ENCODE measurements at regions not wholly inside any gene's neighbourhood (a gene's known extent, or its start where the extent isn't known, plus 50 kb on each side); places are given as distances from the start of the nearest gene placed in this dataset.
A peak's percentile ranks its signal among the peaks of the same experiment; 100 is the strongest.

DNA sequence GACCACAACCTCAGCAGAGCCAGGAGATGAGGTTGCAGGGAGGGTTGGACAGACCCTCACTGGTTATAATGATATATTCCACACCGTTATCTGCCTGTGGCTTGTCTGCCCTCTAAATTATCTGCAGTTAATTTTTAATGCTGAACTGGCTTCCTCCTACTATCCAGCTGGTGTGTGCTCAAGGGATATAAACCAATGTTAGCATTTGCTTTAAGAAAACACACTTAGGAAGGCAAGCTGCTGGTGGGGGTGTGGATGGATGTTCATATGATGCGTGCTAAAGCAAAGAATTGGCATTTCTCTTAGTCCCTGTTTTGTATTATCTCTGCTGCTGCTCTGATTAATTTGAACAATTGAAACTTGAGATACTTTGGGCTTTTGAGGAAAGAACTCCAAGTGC is 132.2 kb upstream of the NPVF start:
- no peak for DNase-seq (ENCODE audit: low spot score)

DNA sequence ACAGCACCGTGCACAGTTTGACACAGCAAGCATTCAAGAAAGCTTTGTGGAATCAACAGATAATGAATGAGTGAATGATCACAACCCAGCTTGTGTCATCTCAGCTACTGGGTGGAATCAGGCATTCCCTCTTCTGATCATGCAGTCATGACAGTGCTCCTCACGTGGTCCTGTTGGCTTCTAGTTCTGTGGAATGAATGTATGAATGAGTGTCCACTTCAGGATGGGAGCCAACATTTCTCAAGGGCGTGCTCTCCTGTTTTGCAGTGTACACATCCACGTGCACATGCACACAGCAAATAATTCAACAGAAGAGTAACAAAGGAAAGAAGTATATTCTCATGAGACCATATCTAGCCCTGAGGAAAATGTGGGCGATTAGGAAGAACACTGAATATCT is 133.1 kb upstream of the NPVF start:
- no peak for DNase-seq (ENCODE audit: low spot score)

- no peak for DNase-seq (ENCODE audit: low spot score)
Observed at GRCh38 chr7:25361863-25362262, 133.6 kb upstream of the NPVF start.

- DNase-seq (ENCODE audit: low spot score), result no peak
Observed at GRCh38 chr7:25368599-25369201, 140.4 kb upstream of the NPVF start.

DNA sequence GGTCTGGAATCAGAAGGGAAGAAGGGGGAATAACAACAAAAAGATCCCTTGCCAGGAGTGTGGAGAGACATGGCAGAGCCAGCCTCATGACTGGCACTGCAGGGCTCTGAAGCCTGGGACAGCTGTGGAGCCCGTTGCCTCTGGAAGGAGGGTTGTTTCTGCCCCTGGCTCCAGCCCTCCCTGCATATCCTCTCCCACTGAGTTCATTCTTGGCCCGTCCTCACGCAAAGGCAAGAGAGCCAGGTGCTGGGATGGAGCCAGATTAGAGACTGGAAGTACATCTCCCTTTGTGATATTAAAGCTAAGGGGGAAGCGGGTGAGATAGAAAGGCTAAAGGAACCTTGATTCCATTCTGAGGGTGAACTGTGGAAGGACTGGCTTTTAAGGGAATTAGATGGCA is 141.5 kb upstream of the NPVF start:
- DNase-seq (ENCODE audit: low spot score), result no peak

GRCh38 chr7:25371972-25372371 is 143.7 kb upstream of the NPVF start:
- DNase-seq (ENCODE audit: low spot score), result no peak

DNA sequence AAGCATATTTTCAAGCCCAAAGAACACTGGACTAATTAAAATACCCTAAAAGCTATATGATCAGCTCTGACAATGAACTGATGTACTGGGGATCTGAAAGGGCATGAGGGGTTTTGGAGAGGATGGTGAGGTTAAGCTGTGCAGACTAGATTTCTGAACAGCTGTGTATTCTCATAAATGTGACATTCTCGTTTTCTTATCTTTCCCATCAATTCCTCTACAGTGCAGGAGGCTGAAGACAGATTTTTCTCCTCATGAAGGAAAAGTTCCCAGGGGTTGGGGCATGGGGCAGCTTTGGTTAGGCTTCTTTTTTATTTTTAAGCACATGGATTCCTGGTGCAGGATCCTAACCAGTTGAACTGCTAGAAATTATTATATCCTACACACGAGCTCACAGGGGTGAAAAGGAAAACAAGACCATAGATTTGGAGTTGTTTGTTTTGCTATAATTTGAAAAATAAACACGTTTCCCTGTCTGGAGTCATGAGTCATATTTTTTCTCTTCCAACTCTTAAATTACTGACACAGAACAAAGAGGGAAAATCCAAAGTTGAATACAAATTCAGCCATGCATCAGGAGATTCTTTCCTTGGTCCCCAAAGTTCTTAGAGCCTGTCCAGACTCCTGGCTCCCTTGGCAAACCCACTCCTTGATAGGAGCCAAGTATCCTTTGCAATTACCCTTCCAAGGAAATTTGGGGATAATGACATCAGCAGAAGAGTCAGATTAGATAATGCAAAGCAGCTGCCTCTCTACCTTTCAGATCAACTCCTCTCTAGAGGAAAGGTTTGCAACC is 147.7 kb upstream of the NPVF start:
- no peak for DNase-seq (ENCODE audit: low spot score)

DNA sequence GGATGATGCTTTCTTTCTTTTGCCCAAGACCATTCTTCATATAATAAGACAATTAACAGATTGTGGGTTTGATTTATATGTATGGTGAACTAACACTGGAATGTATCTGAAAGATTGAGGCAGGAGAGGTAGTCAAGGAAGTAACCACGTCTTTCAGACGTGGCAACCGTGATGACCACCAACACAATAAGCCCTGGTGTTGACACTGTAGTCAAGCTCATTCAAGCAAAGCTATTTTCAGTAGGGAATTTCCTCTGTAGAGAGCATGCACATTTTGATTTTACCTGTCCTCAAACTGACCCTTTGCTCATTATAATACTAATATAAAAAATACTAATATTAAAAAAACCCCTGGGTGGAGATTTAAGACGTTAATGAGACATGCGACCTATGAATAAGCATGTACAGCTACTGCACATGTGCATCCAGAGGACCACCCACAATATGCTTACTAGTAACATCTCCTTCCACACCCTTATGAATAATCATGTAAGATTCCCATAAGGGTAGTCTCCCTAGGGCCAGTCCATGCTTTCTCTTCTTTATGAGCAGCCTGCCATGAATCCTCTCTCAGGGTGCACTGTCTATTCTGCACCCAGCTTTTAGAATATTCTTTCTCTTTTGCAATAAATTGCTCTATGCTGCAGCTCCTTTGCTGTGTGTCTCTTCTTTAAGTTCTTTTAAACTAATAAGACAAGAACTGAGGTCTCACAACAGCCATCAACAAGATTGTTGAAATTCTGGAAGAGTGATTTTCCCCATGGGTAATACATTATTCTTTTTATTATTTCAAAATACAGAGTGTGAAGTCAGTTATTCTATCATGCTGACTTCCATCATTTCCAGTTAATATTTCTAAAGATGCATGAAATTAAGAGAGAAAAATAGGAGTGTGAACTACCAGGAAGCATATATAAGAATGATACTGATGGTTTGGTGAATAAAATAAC is 151.3 kb upstream of the NPVF start:
- no peak for DNase-seq (ENCODE audit: low spot score)

DNA sequence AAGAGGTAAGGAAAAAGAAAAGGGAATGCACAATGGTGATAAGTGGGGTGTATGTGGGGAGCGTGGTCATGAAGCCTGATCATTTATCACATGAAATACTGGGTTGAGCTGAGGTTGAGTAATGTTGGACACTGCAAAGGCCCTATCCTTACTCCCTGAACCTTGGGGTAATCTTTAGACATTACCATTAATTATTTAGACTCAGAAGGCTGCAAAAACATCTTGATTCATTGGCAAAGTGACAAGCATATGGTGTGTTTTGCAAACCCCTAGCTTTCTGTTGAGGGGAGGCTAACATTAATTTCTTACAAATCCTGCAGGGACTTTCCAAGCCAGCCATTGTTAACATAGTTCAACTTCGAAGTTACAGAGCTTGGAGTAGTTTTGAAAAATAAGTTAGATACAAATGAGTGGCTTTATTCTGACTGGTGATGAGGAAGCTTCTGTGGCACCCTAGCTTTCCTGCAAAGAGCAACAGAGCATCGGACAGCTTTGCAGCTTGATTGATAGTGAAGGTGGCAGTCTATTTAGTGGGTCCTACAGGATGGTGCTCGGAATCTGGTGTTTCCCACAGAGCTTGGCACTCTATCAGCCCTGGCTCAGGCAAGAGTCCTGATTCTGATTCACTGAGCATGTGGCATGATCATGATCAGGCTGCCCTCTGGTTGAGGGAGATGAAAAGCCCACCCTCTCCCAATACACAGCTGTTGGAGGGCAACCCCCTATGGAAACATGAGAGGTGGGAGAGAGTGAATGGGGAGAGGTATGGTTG is 153.7 kb upstream of the NPVF start:
- DNase-seq (ENCODE audit: low spot score), result no peak

GRCh38 chr7:25382869-25383268 is 154.6 kb upstream of the NPVF start:
- no peak for DNase-seq (ENCODE audit: low spot score)

DNA sequence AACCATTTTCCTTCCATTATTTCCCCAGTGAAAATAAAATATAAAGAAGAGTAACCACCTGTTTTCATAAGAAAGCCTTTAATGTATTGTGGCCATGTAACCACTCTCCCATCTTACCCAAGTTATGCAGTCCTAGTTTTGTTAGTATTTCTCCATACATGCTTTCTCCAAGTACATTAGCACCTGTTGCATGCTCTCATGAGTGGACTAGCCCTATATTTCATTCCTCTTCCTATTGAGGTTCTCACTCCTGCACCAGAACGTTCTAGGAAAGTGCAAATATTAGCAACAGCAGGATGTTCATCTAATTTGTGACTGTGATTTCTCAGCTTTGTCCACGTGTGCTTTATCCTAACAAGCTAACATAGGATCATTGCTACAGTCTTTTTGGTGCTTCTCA is 155.1 kb upstream of the NPVF start:
- no peak for DNase-seq (ENCODE audit: low spot score)

GRCh38 chr7:25384788-25385505 is 156.7 kb upstream of the NPVF start:
- no peak for DNase-seq (ENCODE audit: low spot score)

DNA sequence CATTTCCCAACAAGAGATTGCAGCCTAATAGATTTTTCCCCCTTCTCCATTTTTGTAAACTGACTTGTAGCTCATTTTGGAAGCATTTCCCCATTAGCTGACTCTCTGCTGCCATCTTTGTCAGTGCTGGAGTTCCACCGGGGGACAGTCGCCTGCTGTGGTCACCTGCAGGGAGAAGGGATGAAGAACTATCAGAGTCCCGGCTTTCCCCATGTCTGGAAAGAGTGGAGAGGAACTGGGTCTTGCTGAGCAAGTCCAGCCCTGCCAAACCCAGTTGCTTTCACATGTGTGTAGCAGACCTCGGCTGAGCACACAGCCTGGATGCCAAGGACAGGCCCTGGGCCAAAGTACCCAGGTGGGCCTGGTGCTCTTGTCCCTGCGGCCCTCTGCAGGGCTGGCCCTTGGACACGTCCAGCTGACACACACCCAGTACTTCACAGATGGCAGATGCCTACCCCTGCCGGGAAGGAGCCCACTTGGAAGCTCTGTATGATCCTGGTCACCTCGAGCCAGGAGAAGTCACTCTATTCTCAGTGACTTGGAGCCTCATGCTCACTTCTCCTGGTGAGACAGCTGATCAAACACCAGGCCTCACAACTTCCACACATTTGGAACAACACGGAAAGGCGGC is 157.3 kb upstream of the NPVF start:
- no peak for DNase-seq (ENCODE audit: low spot score)

GRCh38 chr7:25386311-25386744 is 158.0 kb upstream of the NPVF start:
- no peak for DNase-seq (ENCODE audit: low spot score)

GRCh38 chr7:25388681-25389080 is 160.4 kb upstream of the NPVF start:
- DNase-seq (ENCODE audit: low spot score), result no peak

GRCh38 chr7:25389489-25390106 is 161.3 kb upstream of the NPVF start:
- DNase-seq (ENCODE audit: low spot score), result peak; percentile 4

GRCh38 chr7:25391295-25391861 is 163.1 kb upstream of the NPVF start:
- no peak for DNase-seq (ENCODE audit: low spot score)

DNA sequence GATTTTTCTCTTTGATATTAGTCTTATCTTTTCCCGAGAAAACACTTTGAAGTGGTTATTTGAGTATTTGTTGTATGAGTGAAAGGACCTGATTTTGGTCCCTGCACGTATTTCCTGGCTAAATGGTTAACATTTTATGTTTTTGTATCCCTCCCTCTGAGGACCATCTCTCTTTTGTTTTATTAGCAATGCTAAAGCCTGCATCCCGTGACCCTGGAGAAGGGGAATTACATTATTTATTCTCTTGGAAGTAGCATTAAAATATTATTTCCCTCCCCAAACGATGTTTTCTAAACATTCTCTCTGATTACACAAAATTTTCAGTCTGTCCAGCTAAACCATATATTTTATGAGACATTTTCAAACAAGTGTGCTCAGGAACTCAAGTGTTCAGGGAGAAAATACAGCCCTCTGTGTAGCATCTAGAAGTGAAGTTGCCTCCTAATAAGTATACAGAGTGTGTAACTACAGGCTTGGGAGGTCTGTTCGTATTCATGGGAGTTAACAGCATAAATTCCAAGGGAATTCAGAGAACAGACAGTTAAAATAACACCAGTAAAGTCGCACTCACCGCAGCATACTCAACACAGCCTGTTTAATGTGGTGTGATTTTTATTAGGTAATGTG is 163.8 kb upstream of the NPVF start:
- DNase-seq (ENCODE audit: low spot score), result no peak

DNA sequence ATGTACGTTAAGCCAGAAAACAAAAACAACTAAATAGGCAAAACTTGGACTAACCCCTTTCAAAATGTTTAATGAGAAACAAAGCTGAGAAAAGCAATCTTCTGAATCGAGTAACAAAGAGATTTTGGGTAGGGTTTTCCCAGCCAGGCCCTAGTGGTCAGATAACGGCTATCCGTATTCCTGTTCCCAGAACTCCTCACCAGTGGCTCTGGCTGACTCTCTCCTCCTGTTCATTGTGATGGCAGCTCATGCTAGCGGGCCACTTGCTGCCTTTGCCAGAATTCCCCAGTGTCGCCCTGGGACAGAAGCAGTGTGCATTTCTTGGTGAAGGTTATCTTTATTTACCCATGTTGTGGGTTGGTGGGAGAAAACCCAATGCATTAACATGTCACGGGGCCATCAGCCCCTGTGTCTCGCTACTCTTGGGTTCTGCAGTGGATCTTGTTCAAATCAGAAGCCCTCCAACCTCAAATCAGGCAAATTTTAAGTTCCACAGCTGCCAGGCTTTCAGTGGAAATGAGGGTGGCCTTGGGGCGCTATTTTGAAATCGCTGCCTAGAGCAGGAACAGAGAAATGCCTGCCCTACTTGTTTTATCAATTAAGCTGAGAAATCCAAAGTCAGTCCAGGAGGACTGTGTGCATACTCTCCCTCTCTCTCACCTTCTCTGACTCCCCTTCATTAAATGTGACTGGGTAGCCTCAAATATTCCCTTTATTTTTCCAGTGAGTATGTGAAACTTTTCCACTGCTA is 164.5 kb upstream of the NPVF start:
- no peak for DNase-seq (ENCODE audit: low spot score)
